Skeletal muscle tissue (tissue), 3 donors: ENCODE measurements at regions not wholly inside any gene's neighbourhood (a gene's known extent, or its start where the extent isn't known, plus 50 kb on each side); places are given as distances from the start of the nearest gene placed in this dataset.

Experiments
- H3K27ac ChIP-seq: one replicate; pipeline ENCODE4 v1.7.0; 2013; ENCODE audit warnings: mild to moderate bottlenecking, low read depth, low read length, inconsistent platforms
- H3K27me3 ChIP-seq, 3 donors: one replicate each; pipeline ENCODE4 v1.7.0; 2013; ENCODE audit warnings: low read length in 3 of 3; ENCODE audit not compliant: control insufficient read depth in 3 of 3, insufficient read depth in 3 of 3
- H3K36me3 ChIP-seq, 3 donors: one replicate each; pipeline ENCODE4 v1.7.0; 2013; ENCODE audit warnings: low read length in 3 of 3; ENCODE audit not compliant: control insufficient read depth in 3 of 3, insufficient read depth in 3 of 3
- H3K4me1 ChIP-seq, 3 donors: one replicate each; pipeline ENCODE4 v1.7.0; 2013; ENCODE audit warnings: low read length in 3 of 3, mild to moderate bottlenecking in 3 of 3; ENCODE audit not compliant: control insufficient read depth in 3 of 3, insufficient read depth in 3 of 3
- H3K4me3 ChIP-seq, 3 donors: one replicate each; pipeline ENCODE4 v1.7.0; 2013; ENCODE audit warnings: low read length in 3 of 3
- H3K9ac ChIP-seq, 3 donors: one replicate each; pipeline ENCODE4 v1.7.0; 2013; ENCODE audit warnings: low read length in 3 of 3, mild to moderate bottlenecking in 3 of 3, moderate library complexity in 2 of 3, low read depth in 1 of 3
- H3K9me3 ChIP-seq, 3 donors: one replicate each; pipeline ENCODE4 v1.7.0; 2013; ENCODE audit warnings: low read length in 3 of 3; ENCODE audit not compliant: control insufficient read depth in 3 of 3
- donor health status: Osteomylitis.

- no peaks in the 10 kb centered on the region for H3K4me1 ChIP-seq
- no peak overlapping the region for H3K27ac ChIP-seq
- H3K9me3 ChIP-seq, result no peaks in the 10 kb centered on the region
- no peaks in the 10 kb centered on the region for H3K27me3 ChIP-seq
- H3K4me3 ChIP-seq, result no peak overlapping the region
- no peak overlapping the region for H3K9ac ChIP-seq
- no peaks in the 10 kb centered on the region for H3K36me3 ChIP-seq
These were observed 159.3 kb upstream of the TMEM196 start for GRCh38 chr7:19932549-19933249.

DNA sequence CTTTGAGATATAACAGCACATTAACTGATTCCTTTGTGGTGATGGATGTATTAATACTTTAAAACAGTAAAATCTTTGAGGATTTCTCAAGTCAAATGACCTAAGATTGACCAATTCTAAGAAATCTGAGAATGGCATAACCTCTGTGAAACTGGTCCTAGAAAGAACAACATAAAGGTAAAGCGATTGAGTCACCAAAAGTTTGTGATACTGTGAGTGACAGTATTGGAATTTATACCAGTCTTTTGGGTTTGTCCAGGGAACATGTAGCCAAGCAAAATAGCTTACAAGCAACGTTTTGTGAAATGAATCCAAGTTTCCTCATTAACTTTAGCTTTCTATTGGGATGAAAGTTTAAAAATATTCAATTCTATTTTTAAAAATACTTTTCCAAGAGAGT is 157.4 kb upstream of the TMEM196 start:
- H3K9ac ChIP-seq, result no peak overlapping the region
- no peaks in the 10 kb centered on the region for H3K4me1 ChIP-seq
- H3K9me3 ChIP-seq, result no peaks in the 10 kb centered on the region
- no peaks in the 10 kb centered on the region for H3K36me3 ChIP-seq
- H3K27ac ChIP-seq, result no peak overlapping the region
- no peaks in the 10 kb centered on the region for H3K27me3 ChIP-seq
- H3K4me3 ChIP-seq, result no peak overlapping the region

- Histone ChIP-seq H3K4me1 (no peaks in the 10 kb centered on the region), H3K9me3 (no peaks in the 10 kb centered on the region), H3K4me3 (no peak overlapping the region), H3K36me3 (no peaks in the 10 kb centered on the region), H3K27me3 (no peaks in the 10 kb centered on the region), H3K27ac (no peak overlapping the region), H3K9ac (no peak overlapping the region)
These were observed 156.6 kb upstream of the TMEM196 start for GRCh38 chr7:19930051-19930450.

- Histone ChIP-seq H3K27me3 (no peaks in the 10 kb centered on the region), H3K9ac (no peak overlapping the region), H3K9me3 (no peaks in the 10 kb centered on the region), H3K4me3 (no peak overlapping the region), H3K4me1 (no peaks in the 10 kb centered on the region), H3K27ac (no peak overlapping the region), H3K36me3 (no peaks in the 10 kb centered on the region)
These were observed 154.8 kb upstream of the TMEM196 start for GRCh38 chr7:19928247-19928646.

- Histone ChIP-seq H3K27ac (no peak overlapping the region), H3K36me3 (no peaks in the 10 kb centered on the region), H3K4me3 (no peak overlapping the region), H3K27me3 (no peaks in the 10 kb centered on the region), H3K9ac (no peak overlapping the region), H3K9me3 (no peaks in the 10 kb centered on the region), H3K4me1 (no peaks in the 10 kb centered on the region)
These were observed 147.3 kb upstream of the TMEM196 start for GRCh38 chr7:19920705-19921104.

DNA sequence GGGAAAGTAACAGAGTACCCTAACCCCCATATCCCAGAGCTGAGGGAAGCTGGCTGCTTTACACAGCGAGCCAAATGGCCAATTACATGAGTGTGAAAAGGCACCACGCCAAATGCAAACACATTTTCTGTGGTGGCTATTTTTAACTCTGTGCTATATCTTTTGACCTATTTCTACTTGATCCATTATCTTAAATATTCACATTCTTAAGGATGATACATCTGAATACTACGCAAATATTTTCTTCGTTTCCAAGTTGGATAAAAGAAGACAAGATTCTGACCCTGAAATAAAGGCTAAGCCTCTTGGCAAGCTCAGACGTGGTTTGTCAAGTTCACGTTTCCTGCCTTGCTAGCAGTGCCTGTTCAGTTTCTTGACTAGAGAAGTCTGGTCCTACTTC is 146.7 kb upstream of the TMEM196 start:
- Histone ChIP-seq H3K27me3 (no peaks in the 10 kb centered on the region), H3K9me3 (no peaks in the 10 kb centered on the region), H3K4me3 (no peak overlapping the region), H3K27ac (no peak overlapping the region), H3K4me1 (no peaks in the 10 kb centered on the region), H3K36me3 (no peaks in the 10 kb centered on the region), H3K9ac (no peak overlapping the region)

DNA sequence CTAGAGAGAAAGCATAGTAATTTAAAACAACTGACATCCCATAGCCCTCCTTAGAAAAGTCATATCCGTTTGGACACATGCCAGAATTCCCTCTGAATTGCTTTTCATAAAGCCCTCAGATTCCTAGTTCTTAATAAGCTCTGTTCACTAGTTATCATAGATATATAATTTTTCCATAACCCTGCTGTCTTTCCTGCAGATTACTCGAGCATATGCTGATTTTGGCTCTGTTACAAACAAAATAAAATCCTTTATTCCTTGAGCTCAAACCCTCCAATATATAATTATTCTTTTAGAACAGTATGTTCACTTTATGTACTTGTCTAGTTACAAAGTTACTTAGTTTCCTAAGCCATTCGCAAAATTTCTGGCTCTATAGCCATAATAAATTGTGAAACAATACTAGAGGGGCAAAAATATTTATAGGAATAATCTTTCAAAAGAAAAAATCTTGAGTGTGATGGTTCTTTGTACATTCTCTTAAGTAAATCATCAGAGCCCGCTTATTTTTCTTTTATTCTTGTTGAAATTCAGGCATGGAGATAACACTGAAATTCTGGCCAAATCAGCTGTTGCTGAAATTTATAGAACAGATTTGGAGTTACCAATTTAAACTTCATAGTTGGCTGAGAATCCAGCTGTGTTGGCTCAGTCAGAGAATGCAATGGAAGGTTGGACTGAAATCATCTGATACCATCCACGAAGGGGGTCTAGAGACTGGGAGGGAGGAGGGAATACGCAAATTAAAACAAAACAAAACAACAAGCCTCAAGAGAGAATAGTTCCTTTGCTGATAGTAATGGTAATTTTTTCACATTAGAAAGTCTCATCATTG is 146.1 kb upstream of the TMEM196 start:
- no peak overlapping the region for H3K27ac ChIP-seq
- H3K9me3 ChIP-seq, result no peaks in the 10 kb centered on the region
- H3K9ac ChIP-seq, result no peak overlapping the region
- no peaks in the 10 kb centered on the region for H3K27me3 ChIP-seq
- H3K4me3 ChIP-seq, result no peak overlapping the region
- no peaks in the 10 kb centered on the region for H3K4me1 ChIP-seq
- no peaks in the 10 kb centered on the region for H3K36me3 ChIP-seq

DNA sequence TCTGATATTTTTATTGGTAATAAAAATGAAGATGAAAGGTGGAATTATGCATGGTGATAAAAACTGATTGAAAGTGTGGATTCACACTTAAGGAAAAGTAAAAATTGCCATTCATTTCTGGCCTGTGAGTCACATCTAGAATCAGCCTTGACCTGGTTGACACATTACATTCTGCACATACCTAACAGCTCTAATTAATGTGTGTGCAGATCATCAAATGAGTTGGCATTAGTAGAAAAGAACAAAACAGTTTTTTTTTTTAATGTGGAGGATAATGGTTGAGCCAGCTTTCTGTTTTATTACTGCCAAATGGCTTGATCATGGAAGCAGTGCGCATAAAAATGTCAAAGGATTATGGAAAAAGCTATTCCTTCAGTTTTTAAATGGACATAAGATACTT is 142.6 kb upstream of the TMEM196 start:
- Histone ChIP-seq H3K9ac (no peak overlapping the region), H3K27ac (no peak overlapping the region), H3K36me3 (no peaks in the 10 kb centered on the region), H3K27me3 (no peaks in the 10 kb centered on the region), H3K4me3 (no peak overlapping the region), H3K4me1 (no peaks in the 10 kb centered on the region), H3K9me3 (no peaks in the 10 kb centered on the region)

DNA sequence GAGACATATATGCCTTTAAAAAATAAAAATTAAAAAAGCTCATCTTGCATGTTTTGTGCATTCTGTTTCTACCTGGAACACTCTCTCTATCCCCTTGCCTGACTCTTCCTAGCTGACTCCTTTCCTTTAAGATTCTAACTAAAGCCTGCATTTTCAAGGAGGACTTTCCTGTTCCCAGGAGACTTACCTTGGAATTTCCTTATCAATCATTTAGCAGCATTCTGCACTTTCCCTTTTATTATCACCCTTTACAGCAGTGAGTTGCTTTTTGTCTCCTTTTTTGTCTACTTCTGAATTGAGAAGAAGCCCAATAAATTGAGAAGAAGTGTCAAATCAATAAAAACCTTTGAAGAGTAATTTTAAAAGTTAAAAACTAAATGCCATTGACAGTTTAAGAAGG is 142.2 kb upstream of the TMEM196 start:
- Histone ChIP-seq H3K36me3 (no peaks in the 10 kb centered on the region), H3K9ac (no peak overlapping the region), H3K27ac (no peak overlapping the region), H3K9me3 (no peaks in the 10 kb centered on the region), H3K4me3 (no peak overlapping the region), H3K4me1 (no peaks in the 10 kb centered on the region), H3K27me3 (no peaks in the 10 kb centered on the region)

DNA sequence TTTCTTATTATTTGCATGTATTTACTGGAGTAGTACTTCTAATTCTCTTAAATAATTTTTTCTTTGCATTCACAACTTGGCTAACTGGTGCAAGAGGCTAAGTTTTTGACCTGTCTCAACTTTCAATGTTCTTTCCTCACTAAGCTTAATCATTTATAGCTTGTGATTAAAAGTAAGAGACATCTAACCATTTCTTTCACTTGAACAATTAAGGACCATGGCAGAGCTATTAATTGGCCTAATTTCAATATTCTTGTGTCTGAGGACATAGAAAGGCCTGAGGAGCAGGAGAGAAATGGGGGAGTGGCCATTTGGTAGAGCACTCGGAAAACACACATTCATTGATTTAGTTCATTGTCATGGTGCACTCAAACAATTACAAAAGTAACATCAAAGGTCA is 141.4 kb upstream of the TMEM196 start:
- H3K9ac ChIP-seq, result no peak overlapping the region
- H3K36me3 ChIP-seq, result no peaks in the 10 kb centered on the region
- H3K27ac ChIP-seq, result no peak overlapping the region
- no peaks in the 10 kb centered on the region for H3K4me1 ChIP-seq
- H3K4me3 ChIP-seq, result no peak overlapping the region
- H3K27me3 ChIP-seq, result no peaks in the 10 kb centered on the region
- H3K9me3 ChIP-seq, result no peaks in the 10 kb centered on the region
